GM12875 (cell line): ENCODE measurements at regions not wholly inside any gene's neighbourhood (a gene's known extent, or its start where the extent isn't known, plus 50 kb on each side); places are given as distances from the start of the nearest gene placed in this dataset.

ENCODE experiments used
- H3K4me3 ChIP-seq: one replicate; pipeline ENCODE4 v1.5.1; 2011; ENCODE audit warnings: low read depth, low read length, control low read depth
- CTCF ChIP-seq: IDR thresholded peaks from 2 replicates; pipeline ENCODE4 v1.5.1; 2011; ENCODE audit warnings: low read depth, mild to moderate bottlenecking, control low read depth, inconsistent platforms, low read length, moderate library complexity, borderline replicate concordance; ENCODE audit not compliant: insufficient read depth

GRCh38 chr4:83664071-83664470 is 128.2 kb downstream of the GPAT3 start:
- no peak for TF ChIP-seq CTCF

GRCh38 chr4:83662204-83662603 is 126.3 kb downstream of the GPAT3 start:
- no peak overlapping the region for H3K4me3 ChIP-seq
- no peak for TF ChIP-seq CTCF

More at GRCh38 chr4:83664071-83664470, 128.2 kb downstream of the GPAT3 start:
- H3K4me3 ChIP-seq, result no peak overlapping the region

- no peak for TF ChIP-seq CTCF
- no peak overlapping the region for H3K4me3 ChIP-seq
These were observed 125.5 kb downstream of the GPAT3 start for GRCh38 chr4:83661359-83661758.

- TF ChIP-seq CTCF, result no peak
- H3K4me3 ChIP-seq, result no peak overlapping the region
These were observed 124.7 kb downstream of the GPAT3 start for GRCh38 chr4:83660578-83660977.

GRCh38 chr4:83658806-83659205 is 122.9 kb downstream of the GPAT3 start:
- no peak for TF ChIP-seq CTCF
- H3K4me3 ChIP-seq, result no peak overlapping the region

GRCh38 chr4:83657336-83657735 is 121.4 kb downstream of the GPAT3 start:
- TF ChIP-seq CTCF, result no peak
- H3K4me3 ChIP-seq, result no peak overlapping the region
